Smooth muscle cell of the brain vasculature (primary cell): ENCODE measurements at regions not wholly inside any gene's neighbourhood (a gene's known extent, or its start where the extent isn't known, plus 50 kb on each side); places are given as distances from the start of the nearest gene placed in this dataset.

ENCODE experiments used
- DNase-seq: peaks from one replicate; pipeline ENCODE4 v3.0.0-alpha.2; 2012; ENCODE audit warnings: low read depth, low spot score

DNA sequence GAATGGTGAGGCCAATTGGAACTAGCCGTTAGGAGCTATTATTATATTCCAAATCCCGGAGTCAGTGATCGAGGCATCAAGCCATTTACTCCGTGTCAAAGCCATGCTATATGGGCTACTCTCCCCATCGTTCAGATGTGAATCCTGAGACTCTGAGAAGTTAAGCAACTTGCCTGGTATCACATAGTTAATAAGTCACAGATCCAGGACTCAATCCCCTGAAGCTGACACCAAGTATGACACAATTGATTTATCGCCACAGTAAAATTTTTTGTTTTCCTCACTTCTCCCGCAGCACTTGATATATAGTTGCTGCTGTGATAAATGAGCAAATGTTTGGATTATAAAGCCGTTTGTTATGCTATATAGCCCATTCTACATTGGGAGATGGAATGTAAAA lies 50.8 kb upstream of the TSHZ2 start:
- no peak for DNase-seq

DNA sequence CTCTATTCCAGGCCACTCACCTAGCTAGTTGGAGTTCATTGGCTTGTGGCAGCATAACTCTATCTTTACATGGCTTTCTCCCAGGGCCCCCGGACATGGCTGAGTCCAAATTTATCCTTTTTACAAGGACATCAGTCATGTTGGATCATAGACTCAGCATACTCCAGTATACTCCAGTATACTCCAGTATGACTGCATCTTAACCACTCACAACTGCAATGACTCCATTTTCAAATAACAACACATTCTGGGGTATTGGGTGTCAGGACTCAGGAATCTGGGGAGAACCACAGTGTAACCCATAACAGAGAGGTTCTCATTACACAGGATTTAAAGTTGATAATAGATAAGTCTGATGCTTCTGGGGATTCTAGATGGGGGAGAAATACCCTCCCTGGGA lies 53.8 kb upstream of the TSHZ2 start:
- DNase-seq, result no peak

DNA sequence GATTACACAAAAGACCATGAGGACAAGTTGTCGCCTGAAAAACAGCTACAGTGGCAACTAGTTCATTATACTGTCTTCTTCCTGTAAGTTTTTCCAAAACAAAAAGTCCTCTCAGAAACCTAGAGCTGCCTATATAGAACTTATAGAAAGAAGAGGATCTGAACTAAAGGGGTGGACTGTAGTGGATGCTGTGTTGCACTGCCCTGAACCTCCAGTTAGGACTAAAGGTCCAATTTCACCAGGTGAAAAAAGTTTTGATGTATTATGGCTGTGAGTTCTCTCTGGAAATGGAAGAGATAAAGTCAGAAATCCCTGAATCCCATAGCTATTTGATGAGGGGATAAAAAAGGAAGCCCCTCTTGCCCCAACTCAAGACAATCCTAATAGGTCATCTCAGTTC lies 56.6 kb upstream of the TSHZ2 start:
- DNase-seq, result no peak

GRCh38 chr20:52914870-52915269 lies 57.3 kb upstream of the TSHZ2 start:
- DNase-seq, result no peak

DNA sequence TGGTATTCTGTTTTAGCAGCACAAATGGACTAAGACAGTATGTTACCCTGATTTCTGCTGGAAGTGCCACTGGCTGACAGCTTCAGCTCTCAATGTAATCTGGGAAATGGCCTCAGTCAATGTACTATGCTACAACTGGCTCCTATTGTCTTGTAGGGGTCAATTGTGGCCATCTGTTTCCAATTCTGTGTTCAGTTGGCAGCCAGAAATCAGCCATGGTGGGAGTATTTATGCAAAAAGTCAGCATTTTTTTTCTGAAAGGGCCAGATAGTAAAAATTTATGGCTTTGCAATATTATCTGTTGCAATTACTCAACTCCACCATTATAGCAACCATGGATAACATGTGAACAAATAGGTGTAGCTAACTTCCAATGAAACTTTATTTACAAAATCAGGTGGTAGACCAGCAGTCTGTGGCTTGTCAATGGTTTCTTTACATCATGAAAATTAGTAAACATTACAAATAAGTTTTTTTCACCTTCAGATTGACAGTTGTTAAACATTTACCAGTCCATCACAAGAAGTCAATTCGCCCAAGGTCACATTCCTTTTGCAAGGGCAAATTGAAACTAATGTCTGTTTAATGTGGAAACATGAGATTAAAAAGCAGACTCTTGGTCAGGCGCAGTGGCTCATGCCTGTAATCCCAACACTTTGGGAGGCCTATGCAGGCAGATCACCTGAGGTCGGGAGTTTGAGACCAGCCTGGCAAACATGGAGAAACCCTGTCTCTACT lies 58.3 kb upstream of the TSHZ2 start:
- DNase-seq, result no peak

- DNase-seq, result no peak
Observed at GRCh38 chr20:52905241-52905994, 66.7 kb upstream of the TSHZ2 start.

- DNase-seq, result no peak
Observed at GRCh38 chr20:52904837-52905236, 67.3 kb upstream of the TSHZ2 start.

DNA sequence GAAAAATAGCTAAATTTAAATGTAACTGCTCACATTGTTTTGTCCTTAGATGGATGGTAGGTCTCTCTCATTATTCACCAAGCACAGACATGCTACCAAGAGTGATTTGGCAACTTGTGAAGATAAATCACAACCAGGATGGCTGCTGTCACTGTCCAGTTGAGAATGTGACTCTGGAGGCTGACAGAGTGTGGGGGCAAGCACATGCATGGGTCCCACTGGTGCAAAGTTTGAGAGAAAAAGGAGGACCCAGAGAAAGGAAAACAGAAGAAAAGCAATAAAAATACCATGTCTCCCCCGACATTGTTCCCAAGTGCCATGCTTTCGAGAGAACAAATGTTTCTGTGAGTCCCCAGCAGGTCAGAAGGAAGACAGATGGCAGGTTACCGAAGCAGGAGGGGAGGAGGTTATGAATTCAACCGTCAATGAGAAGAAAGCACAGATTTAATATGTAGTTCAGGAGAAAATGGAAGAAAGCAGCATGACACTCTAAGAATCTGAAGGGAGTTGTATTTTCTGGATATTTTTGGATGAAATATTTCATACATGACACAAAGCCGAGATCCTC lies 73.0 kb upstream of the TSHZ2 start:
- no peak for DNase-seq

- DNase-seq, result no peak
Observed at GRCh38 chr20:52896348-52896747, 75.8 kb upstream of the TSHZ2 start.

- DNase-seq, result no peak
Observed at GRCh38 chr20:52895701-52896100, 76.5 kb upstream of the TSHZ2 start.

DNA sequence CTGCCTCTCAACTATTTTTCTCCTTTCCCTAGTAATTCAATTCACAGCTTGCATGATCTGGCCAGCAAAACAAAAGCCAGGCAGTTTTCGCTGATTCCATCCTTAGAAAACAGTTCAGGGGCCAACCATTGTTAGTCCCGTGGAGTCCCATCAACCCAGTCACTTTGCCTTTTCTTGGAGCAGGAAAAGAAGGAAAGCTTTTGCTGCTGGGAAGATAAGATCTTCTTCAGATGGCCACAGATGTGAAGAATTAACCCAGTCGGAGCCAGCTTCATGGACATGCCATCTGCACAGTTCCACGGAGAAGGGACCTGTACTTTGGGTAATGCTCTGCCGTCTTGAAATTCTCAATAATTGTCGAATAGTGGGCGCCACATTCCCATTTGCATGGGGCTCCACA lies 76.9 kb upstream of the TSHZ2 start:
- DNase-seq, result no peak

GRCh38 chr20:52893498-52893897 lies 78.7 kb upstream of the TSHZ2 start:
- DNase-seq, result no peak

- no peak for DNase-seq
Observed at GRCh38 chr20:52892023-52892422, 80.1 kb upstream of the TSHZ2 start.

- DNase-seq, result no peak
Observed at GRCh38 chr20:52890130-52890529, 82.0 kb upstream of the TSHZ2 start.

GRCh38 chr20:52889225-52889624 lies 82.9 kb upstream of the TSHZ2 start:
- DNase-seq, result no peak

GRCh38 chr20:52888096-52888495 lies 84.1 kb upstream of the TSHZ2 start:
- DNase-seq, result no peak

DNA sequence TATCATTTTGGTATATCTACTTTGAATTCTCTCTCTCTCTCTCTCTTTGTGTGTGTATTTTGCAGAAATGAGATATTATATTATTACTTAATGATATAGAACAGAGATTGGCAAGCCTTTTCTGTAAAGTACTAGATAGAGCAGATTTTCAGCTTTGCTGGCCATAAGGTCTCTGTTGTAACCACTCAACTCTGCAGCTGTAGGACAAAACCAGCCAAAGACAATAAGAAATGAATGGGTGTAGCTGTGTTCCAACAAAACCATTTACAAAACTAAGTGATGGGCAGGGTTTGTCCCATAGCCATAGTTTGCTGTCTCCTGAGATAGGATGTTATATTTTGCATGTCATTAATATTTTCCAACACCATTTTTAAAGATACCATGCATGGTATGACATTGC lies 91.2 kb upstream of the TSHZ2 start:
- no peak for DNase-seq

DNA sequence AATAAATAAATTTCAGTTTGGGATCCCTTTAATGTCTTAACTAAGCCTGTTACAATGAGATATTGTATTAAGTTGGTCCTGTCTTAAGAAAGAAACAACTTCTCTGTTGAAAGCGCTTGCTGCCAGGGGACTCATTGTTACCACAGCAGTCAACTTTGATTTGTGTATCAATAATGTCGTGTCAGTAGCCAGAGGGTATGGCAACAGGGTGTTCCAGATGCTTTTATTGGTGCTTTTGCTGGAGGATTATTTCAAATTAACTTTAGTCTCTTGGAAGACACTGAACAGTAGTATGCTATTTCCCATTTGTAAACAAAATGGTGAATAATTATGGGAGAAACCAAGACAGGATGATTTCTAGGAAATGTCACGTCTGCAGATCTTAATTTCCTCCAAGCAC lies 91.9 kb upstream of the TSHZ2 start:
- no peak for DNase-seq

- no peak for DNase-seq
Observed at GRCh38 chr20:52874241-52874640, 97.9 kb upstream of the TSHZ2 start.

- no peak for DNase-seq
Observed at GRCh38 chr20:52869698-52870501, 102.3 kb upstream of the TSHZ2 start.

- DNase-seq, result no peak
Observed at GRCh38 chr20:52869276-52869675, 102.9 kb upstream of the TSHZ2 start.

DNA sequence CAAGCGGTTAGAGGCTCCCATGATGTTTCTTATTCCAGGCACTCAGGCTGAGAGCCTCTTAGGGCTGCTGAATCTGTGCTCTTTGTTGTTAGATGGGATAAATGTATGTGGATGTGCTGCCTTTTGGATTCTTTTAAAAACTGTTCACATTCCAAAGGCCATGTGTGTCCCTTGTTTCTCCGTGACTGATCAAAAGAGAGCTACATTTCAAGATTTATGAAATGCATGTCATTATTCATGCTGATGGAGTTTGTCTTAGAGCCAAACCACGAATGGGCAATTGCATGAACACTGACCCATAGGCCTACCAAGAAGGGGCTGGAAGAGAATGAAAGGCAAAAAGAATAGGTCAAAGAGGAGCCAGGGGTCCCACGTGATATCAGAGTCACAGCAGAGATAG lies 104.9 kb upstream of the TSHZ2 start:
- DNase-seq, result no peak
